Esophagus squamous epithelium (tissue), 4 donors: ENCODE measurements at regions not wholly inside any gene's neighbourhood (a gene's known extent, or its start where the extent isn't known, plus 50 kb on each side); places are given as distances from the start of the nearest gene placed in this dataset.

Experiments
- CTCF ChIP-seq, 6 experiments: fragments of 450-650 bp in 4 of 6; fragments of 200-600 bp in 2 of 6; sonication (generic) in 2 of 6; IDR thresholded peaks; one replicate each; pipeline ENCODE4 v1.5.1; 2016 to 2019; ENCODE audit warnings: antibody characterized with exemption in 6 of 6, mild to moderate bottlenecking in 4 of 6, moderate library complexity in 4 of 6
- POLR2A ChIP-seq, 4 donors: fragments of 450-650 bp; IDR thresholded peaks; one replicate each; pipeline ENCODE4 v1.6.1; 2017; ENCODE audit warnings: antibody characterized with exemption in 4 of 4, mild to moderate bottlenecking in 4 of 4, moderate library complexity in 3 of 4

DNA sequence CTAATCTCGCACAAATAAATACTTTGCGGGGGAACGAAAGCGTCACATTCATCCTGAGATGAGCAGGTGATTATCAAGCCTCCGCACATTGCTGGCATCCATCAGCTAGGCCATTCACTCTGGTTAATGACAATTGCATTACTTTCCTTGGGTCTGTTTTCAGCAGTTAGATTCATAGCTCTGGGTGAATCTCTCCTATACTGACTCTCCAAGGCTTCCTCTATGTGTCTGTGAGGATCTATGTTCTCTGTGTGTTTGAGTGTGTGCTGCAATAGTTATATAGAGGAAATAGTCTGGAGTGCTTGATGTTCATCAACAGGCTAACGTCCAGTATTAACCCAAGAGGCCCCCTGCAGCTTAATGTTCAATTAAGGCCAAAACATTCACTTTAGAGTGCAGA lies 133.0 kb upstream of the CTTNBP2NL start:
- TF ChIP-seq CTCF (IDR thresholded peaks at IDR 0.05) (no peak), POLR2A (IDR thresholded peaks at IDR 0.05) (no peak)
